ENCODE measurements at regions not wholly inside any gene's neighbourhood (a gene's known extent, or its start where the extent isn't known, plus 50 kb on each side); places are given as distances from the start of the nearest gene placed in this dataset.

DNA sequence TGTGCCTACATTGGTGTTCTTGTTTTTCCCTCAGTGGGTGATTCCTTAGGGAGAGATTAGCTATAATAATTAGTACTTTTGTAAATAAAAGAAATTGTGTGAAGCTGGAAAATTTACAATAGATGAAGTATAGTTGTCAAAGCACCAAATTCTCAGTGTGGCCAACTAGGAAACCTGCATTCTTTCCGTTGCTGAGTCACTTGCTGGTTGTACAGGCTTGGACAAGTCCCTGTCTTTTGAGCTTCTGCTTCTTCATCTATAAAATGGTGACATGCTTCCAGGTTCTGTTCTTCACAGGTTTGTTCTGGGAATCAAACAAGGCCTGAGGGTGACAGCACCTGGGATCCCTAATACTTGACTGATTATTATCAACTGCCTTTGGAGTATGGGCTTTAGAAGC, 184.1 kb upstream of the HES1 start:
- no TSS peak for BruUV-seq (replicated peaks)
- H3K4me3 Mint-ChIP-seq (ENCODE audit: low read depth, unreplicated experiment), result no peak overlapping the region
- TF ChIP-seq CTCF (IDR thresholded peaks at IDR 0.05; ENCODE audit: unreplicated experiment), result no peak
- no peaks in the 10 kb centered on the region for H3K36me3 Mint-ChIP-seq (ENCODE audit: insufficient read depth, unreplicated experiment)
- no peak overlapping the region for H3K27ac Mint-ChIP-seq (ENCODE audit: unreplicated experiment)
- H3K27me3 Mint-ChIP-seq (ENCODE audit: unreplicated experiment), result no peaks in the 10 kb centered on the region
- intact Hi-C loops (cut with micrococcal nuclease; ENCODE audit: unreplicated experiment), result no loop called here
- peaks cover 25% of the 10 kb centered on the region for H3K4me1 Mint-ChIP-seq (ENCODE audit: low read depth, unreplicated experiment)
- peaks cover 15% of the 10 kb centered on the region for H3K9me3 Mint-ChIP-seq (ENCODE audit: low read depth, unreplicated experiment)
- no peak for DNase-seq
- CTCF ChIA-PET, result interaction anchor here (1.0 to 1.6 kb wide), 2 partner anchors 22 to 179 kb away, joined by 4 to 6 read pairs; no protein-coding TSS in a partner anchor

DNA sequence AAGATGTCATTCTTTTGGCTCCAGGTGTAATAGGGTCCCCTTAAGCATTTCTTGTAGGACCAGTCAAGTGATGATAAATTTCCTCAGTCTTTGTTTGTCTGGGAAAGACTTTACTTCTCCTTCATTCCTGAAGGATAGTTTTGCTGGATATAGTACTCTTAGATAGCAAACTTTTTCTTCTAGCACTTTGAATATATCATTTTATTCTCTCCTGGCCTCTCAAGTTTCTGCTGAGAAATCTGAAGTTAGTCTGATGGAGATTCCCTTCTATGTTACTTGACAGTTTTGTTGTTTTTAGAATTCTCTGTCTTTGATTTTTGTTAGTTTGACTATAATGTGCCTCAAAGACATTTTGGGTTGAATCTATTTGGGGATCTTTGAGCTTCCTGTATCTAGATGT, 181.2 kb upstream of the HES1 start:
- TF ChIP-seq CTCF (IDR thresholded peaks at IDR 0.05; ENCODE audit: unreplicated experiment), result no peak
- no peak overlapping the region for H3K4me3 Mint-ChIP-seq (ENCODE audit: low read depth, unreplicated experiment)
- no peaks in the 10 kb centered on the region for H3K36me3 Mint-ChIP-seq (ENCODE audit: insufficient read depth, unreplicated experiment)
- no peaks in the 10 kb centered on the region for H3K4me1 Mint-ChIP-seq (ENCODE audit: low read depth, unreplicated experiment)
- CTCF ChIA-PET, result no interaction called here
- no TSS peak for BruUV-seq (replicated peaks)
- intact Hi-C loops (cut with micrococcal nuclease; ENCODE audit: unreplicated experiment), result no loop called here
- DNase-seq, result no peak
- H3K27ac Mint-ChIP-seq (ENCODE audit: unreplicated experiment), result no peak overlapping the region
- peaks cover 15% of the 10 kb centered on the region for H3K9me3 Mint-ChIP-seq (ENCODE audit: low read depth, unreplicated experiment)
- no peaks in the 10 kb centered on the region for H3K27me3 Mint-ChIP-seq (ENCODE audit: unreplicated experiment)

DNA sequence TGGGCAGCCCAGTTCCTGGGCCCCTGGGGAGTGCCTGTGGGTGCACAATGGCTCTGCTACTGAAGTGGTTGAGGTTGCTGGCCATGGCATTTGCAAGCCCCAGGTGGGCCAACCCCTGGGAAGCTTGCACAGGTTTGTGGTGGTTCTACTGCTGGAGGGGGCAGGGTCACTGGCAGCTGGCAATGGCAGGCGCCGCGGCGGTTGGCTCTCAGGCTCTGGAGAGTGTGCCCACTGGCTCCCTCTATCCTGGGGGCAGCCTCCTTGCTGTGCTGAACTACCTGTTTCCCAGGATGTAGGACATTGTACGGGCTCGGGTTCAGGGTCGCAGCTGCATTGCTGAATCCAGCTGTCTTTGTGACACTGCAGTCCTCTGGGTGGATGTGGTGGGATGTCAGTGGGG, 180.2 kb upstream of the HES1 start:
- CTCF ChIA-PET, result interaction anchor here (0.7 kb wide), 1 partner anchor 93 kb away, joined by 3 read pairs; no protein-coding TSS in a partner anchor
- DNase-seq, result no peak
- intact Hi-C loops (cut with micrococcal nuclease; ENCODE audit: unreplicated experiment), result no loop called here
- no peaks in the 10 kb centered on the region for H3K4me1 Mint-ChIP-seq (ENCODE audit: low read depth, unreplicated experiment)
- BruUV-seq (replicated peaks), result no TSS peak
- H3K27ac Mint-ChIP-seq (ENCODE audit: unreplicated experiment), result no peak overlapping the region
- peaks cover 15% of the 10 kb centered on the region for H3K9me3 Mint-ChIP-seq (ENCODE audit: low read depth, unreplicated experiment)
- no peak overlapping the region for H3K4me3 Mint-ChIP-seq (ENCODE audit: low read depth, unreplicated experiment)
- H3K36me3 Mint-ChIP-seq (ENCODE audit: insufficient read depth, unreplicated experiment), result no peaks in the 10 kb centered on the region
- TF ChIP-seq CTCF (IDR thresholded peaks at IDR 0.05; ENCODE audit: unreplicated experiment), result no peak
- H3K27me3 Mint-ChIP-seq (ENCODE audit: unreplicated experiment), result no peaks in the 10 kb centered on the region

- H3K9me3 Mint-ChIP-seq (ENCODE audit: low read depth, unreplicated experiment), result peaks cover 8% of the 10 kb centered on the region
- no peak overlapping the region for H3K27ac Mint-ChIP-seq (ENCODE audit: unreplicated experiment)
- no peaks in the 10 kb centered on the region for H3K36me3 Mint-ChIP-seq (ENCODE audit: insufficient read depth, unreplicated experiment)
- no TSS peak for BruUV-seq (replicated peaks)
- no peaks in the 10 kb centered on the region for H3K27me3 Mint-ChIP-seq (ENCODE audit: unreplicated experiment)
- intact Hi-C loops (cut with micrococcal nuclease; ENCODE audit: unreplicated experiment), result no loop called here
- DNase-seq, result no peak
- no peak for TF ChIP-seq CTCF (IDR thresholded peaks at IDR 0.05; ENCODE audit: unreplicated experiment)
- CTCF ChIA-PET, result interaction anchor here (1.4 kb wide), 1 partner anchor 11 kb away, joined by 3 read pairs; no protein-coding TSS in a partner anchor
- no peak overlapping the region for H3K4me3 Mint-ChIP-seq (ENCODE audit: low read depth, unreplicated experiment)
- H3K4me1 Mint-ChIP-seq (ENCODE audit: low read depth, unreplicated experiment), result no peaks in the 10 kb centered on the region
Measured at GRCh38 chr3:193959861-193960260, 176.1 kb upstream of the HES1 start.

Data from Calu3 (cell line).